Colonic mucosa (tissue), 4 donors: ENCODE measurements at regions not wholly inside any gene's neighbourhood (a gene's known extent, or its start where the extent isn't known, plus 50 kb on each side); places are given as distances from the start of the nearest gene placed in this dataset.

Experiments
- DNase-seq: peaks from one replicate; pipeline ENCODE4 v3.0.0-alpha.2; 2020
- H3K27ac ChIP-seq: fragments of 200-600 bp; one replicate; pipeline ENCODE4 v1.8.0; 2021
- H3K27me3 ChIP-seq: fragments of 200-600 bp; one replicate; pipeline ENCODE4 v1.8.0; 2021
- H3K36me3 ChIP-seq: fragments of 200-600 bp; one replicate; pipeline ENCODE4 v1.8.0; 2021
- H3K4me1 ChIP-seq: fragments of 200-600 bp; one replicate; pipeline ENCODE4 v1.8.0; 2021; ENCODE audit warnings: mild to moderate bottlenecking
- H3K4me3 ChIP-seq: fragments of 200-600 bp; one replicate; pipeline ENCODE4 v1.8.0; 2021
- H3K9ac ChIP-seq, 2 donors: one replicate each; pipeline ENCODE4 v1.7.0; 2013; ENCODE audit warnings: control low read depth in 2 of 2, low read depth in 2 of 2, low read length in 2 of 2
- H3K9me3 ChIP-seq: fragments of 200-600 bp; one replicate; pipeline ENCODE4 v1.8.0; 2021
- intact Hi-C: fragments of 100-400 bp; cut with DNase I; formaldehyde crosslinking; loops from one replicate; pipeline ENCODE4 v1.14.1; 2022
- TF ChIP-seq, protein P1 (sequence below): fragments of 200-600 bp; IDR thresholded peaks from one replicate; pipeline ENCODE4 v1.8.0; 2022; ENCODE audit warnings: antibody characterized with exemption, mild to moderate bottlenecking
- donor health status: healthy.
- donor health status: DM: no; HTN: no; CAD: no.
- donor health status: DM: no; HTN: no; CAD: no.

DNA sequence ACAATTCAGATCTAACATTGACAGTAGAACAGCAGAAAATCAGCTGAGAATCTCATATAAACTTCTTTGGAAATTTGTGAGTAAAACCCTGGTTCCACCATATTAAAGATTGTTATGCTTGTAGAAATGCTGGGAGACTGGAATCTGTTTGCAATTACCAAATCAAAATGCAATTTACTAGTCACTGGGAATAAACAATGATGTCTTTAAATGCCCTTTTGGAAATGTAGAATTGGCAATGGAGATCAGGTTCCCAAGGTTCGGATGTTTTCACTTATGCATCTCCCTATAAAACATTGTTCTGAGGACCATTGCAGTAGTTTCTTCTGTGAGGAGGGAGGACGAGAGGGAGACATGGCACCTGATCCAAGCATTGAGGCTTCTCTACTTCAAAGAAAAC is 384.4 kb downstream of the TMEM167A start:
- no peak overlapping the region for H3K9ac ChIP-seq
- H3K9me3 ChIP-seq = no peaks in the 10 kb centered on the region
- no peak overlapping the region for H3K27ac ChIP-seq
- H3K4me3 ChIP-seq = no peak overlapping the region
- intact Hi-C loops = no loop called here
- DNase-seq = no peak
- TF ChIP-seq, protein P1, sequence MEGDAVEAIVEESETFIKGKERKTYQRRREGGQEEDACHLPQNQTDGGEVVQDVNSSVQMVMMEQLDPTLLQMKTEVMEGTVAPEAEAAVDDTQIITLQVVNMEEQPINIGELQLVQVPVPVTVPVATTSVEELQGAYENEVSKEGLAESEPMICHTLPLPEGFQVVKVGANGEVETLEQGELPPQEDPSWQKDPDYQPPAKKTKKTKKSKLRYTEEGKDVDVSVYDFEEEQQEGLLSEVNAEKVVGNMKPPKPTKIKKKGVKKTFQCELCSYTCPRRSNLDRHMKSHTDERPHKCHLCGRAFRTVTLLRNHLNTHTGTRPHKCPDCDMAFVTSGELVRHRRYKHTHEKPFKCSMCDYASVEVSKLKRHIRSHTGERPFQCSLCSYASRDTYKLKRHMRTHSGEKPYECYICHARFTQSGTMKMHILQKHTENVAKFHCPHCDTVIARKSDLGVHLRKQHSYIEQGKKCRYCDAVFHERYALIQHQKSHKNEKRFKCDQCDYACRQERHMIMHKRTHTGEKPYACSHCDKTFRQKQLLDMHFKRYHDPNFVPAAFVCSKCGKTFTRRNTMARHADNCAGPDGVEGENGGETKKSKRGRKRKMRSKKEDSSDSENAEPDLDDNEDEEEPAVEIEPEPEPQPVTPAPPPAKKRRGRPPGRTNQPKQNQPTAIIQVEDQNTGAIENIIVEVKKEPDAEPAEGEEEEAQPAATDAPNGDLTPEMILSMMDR = no peak
- no peaks in the 10 kb centered on the region for H3K27me3 ChIP-seq
- H3K4me1 ChIP-seq = no peaks in the 10 kb centered on the region
- H3K36me3 ChIP-seq = no peaks in the 10 kb centered on the region

DNA sequence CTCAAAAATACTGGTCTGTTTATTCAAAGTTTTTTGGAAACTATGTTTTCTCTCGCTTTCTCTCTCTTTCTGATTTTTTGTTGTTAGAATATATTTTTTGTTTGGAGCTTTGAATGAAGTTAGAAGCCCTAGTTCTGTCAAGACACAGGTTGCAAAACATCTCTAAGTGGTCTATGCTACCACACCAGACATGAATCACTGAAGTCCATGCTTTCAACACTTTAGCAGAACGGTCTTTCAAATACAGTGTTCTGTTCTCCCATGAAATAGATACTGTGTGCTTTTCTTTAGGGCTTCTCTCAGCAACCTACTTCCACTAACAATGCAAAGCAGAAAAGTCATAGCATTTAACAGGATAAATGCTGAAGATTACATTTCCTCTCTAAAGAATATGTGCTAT is 392.5 kb downstream of the TMEM167A start:
- H3K4me1 ChIP-seq = no peaks in the 10 kb centered on the region
- TF ChIP-seq, protein P1 = no peak
- DNase-seq = no peak
- H3K9ac ChIP-seq = no peak overlapping the region
- H3K9me3 ChIP-seq = no peaks in the 10 kb centered on the region
- H3K27me3 ChIP-seq = no peaks in the 10 kb centered on the region
- intact Hi-C loops = no loop called here
- no peak overlapping the region for H3K4me3 ChIP-seq
- no peaks in the 10 kb centered on the region for H3K36me3 ChIP-seq
- H3K27ac ChIP-seq = no peak overlapping the region

DNA sequence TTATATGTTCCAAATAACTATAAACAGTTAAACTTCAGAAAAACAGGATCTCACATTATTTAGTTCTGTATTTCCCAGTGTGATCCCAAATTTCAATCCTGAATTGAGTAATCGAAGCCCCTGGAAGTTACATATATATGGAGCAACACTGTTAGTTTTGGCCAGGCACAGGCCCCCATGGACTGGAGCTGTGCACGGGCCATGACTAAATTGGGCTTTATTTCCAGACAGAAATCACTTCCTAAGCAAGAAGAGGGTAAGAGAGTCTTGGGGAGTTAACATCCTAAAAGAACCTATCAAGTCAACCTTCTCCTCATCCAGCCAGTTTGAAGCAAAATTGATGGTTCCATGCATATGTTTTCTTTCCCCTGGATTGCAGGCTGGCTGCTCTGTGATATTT is 393.0 kb downstream of the TMEM167A start:
- Histone ChIP-seq H3K27ac (no peak overlapping the region), H3K9ac (no peak overlapping the region), H3K4me1 (no peaks in the 10 kb centered on the region), H3K27me3 (no peaks in the 10 kb centered on the region), H3K36me3 (no peaks in the 10 kb centered on the region), H3K4me3 (no peak overlapping the region), H3K9me3 (no peaks in the 10 kb centered on the region)
- intact Hi-C loops = no loop called here
- DNase-seq = no peak
- TF ChIP-seq, protein P1 = no peak

DNA sequence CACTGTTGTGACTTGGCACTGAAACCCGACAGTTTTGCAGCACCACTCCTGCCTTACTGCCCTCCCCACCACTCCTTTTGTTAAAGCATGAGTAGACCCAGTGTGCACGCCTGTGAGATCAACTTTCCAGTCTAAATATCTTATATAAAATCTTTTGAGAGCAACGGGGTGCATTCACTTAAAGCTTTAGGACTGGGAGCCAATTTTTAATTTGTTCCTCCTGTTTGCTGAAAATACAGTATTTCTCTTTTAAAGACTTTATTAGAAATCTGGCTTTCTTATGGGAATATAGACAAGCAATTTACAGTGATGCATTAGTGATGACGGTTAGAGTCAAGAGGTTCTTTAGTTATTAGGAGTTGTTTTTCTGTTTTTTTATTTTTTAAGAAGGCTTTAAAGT is 397.5 kb downstream of the TMEM167A start:
- H3K4me3 ChIP-seq = no peak overlapping the region
- H3K9me3 ChIP-seq = no peaks in the 10 kb centered on the region
- H3K27me3 ChIP-seq = no peaks in the 10 kb centered on the region
- DNase-seq = no peak
- TF ChIP-seq, protein P1 = no peak
- no peaks in the 10 kb centered on the region for H3K36me3 ChIP-seq
- H3K4me1 ChIP-seq = no peaks in the 10 kb centered on the region
- intact Hi-C loops = no loop called here
- H3K27ac ChIP-seq = no peak overlapping the region
- H3K9ac ChIP-seq = no peak overlapping the region

DNA sequence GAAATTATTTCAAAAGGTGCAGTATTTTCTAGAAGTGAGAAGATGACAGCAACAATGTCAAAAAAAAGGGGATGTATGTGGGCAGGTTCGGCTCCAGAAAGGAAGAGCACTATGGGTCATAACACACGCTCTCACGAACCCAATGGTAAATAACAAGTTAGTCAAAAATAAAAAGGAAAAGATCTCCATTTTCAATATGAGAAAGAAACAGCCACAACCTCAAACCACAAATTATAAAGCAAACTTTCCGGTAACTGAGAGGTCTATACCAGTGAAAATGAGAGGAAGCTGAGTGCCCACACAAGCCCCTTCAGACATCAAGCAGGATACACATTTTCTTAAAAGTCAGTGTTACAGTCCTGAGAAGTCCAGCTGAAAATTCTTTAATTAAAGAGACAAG is 398.5 kb upstream of the RPS23 start:
- intact Hi-C loops = no loop called here
- Histone ChIP-seq H3K36me3 (no peaks in the 10 kb centered on the region), H3K4me3 (no peak overlapping the region), H3K4me1 (no peaks in the 10 kb centered on the region), H3K9me3 (no peaks in the 10 kb centered on the region), H3K27me3 (no peaks in the 10 kb centered on the region), H3K27ac (no peak overlapping the region), H3K9ac (no peak overlapping the region)
- TF ChIP-seq, protein P1 = no peak
- no peak for DNase-seq

DNA sequence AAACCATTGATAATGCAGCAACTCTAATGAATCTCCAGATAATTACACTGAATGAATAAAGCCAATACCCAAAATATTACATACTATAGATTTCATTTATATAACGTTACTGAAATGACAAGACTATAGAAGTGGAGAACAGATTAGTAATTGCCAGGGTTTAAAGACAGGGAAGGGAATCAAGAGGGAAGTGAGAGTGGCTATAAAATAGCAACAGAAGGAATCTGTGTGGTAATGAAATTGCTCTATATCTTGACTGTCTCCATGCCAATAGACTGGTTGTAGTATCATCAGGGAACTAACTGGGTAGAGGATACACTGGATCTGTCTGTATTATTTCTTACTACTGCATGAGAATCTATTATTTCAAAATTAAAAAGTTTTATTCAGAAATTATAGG is 396.5 kb upstream of the RPS23 start:
- TF ChIP-seq, protein P1 = no peak
- intact Hi-C loops = no loop called here
- Histone ChIP-seq H3K4me1 (no peaks in the 10 kb centered on the region), H3K27me3 (no peaks in the 10 kb centered on the region), H3K9ac (no peak overlapping the region), H3K36me3 (no peaks in the 10 kb centered on the region), H3K27ac (no peak overlapping the region), H3K9me3 (no peaks in the 10 kb centered on the region), H3K4me3 (no peak overlapping the region)
- no peak for DNase-seq
